22Rv1 (cell line): ENCODE measurements at regions not wholly inside any gene's neighbourhood (a gene's known extent, or its start where the extent isn't known, plus 50 kb on each side); places are given as distances from the start of the nearest gene placed in this dataset.

Experiments used
- CTCF ChIP-seq: fragments of 450-650 bp; IDR thresholded peaks from 2 replicates; pipeline ENCODE4 v1.5.1; 2017; ENCODE audit warnings: mild to moderate bottlenecking
- ZFX ChIP-seq: fragments of 450-650 bp; IDR thresholded peaks from 2 replicates; pipeline ENCODE4 v1.6.1; 2017; ENCODE audit warnings: antibody characterized with exemption, borderline replicate concordance

- no peak for TF ChIP-seq CTCF
- TF ChIP-seq ZFX, result no peak
These were observed 157.5 kb upstream of the BRINP1 start for GRCh38 chr9:119526698-119527097.
